ENCODE measurements at regions not wholly inside any gene's neighbourhood (a gene's known extent, or its start where the extent isn't known, plus 50 kb on each side); places are given as distances from the start of the nearest gene placed in this dataset.

DNA sequence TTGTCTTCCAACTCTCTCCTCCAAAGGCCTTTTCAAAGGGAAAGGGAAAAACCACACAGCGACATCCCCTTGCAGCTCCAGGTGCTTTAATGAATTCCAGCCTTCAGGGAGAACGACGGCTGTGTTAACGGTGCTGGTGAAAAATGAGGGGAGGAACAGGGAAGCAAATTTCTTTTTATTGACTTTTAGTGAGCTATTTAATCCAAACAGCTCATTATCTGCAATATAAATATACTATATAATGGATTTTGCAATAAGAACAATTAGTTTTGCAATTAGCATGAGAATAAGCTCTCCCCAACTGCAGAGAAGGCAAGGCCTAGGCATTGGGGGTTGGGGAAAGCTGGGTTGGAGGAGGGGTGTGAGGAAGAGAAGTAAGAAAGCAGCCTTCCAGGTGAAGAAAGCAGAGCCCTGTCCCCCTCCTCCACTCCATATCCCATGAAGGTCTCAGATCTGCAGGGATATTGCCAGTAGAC is 159.0 kb upstream of the ZC3H12A start:
- peaks cover 53% of the 10 kb centered on the region for H3K4me1 Mint-ChIP-seq
- H3K27me3 ChIP-seq (ENCODE audit: insufficient read depth): peaks cover 8% of the 10 kb centered on the region
- no peaks in the 10 kb centered on the region; the same call in 2 of the 3 replicates for H3K9me3 Mint-ChIP-seq
- H3K27me3 Mint-ChIP-seq (ENCODE audit: insufficient read depth, low read depth, poor library complexity): peaks cover 7% of the 10 kb centered on the region
- peak overlapping the region; percentile 74 for H3K27ac Mint-ChIP-seq
- H3K4me3 ChIP-seq: peak overlapping the region; percentile 41
- H3K4me1 ChIP-seq (ENCODE audit: insufficient read depth): peaks cover 35% of the 10 kb centered on the region
- peak overlapping the region; percentile 71 for H3K4me2 ChIP-seq
- no peak overlapping the region; the same call in 1 of the 2 replicates for H2AFZ ChIP-seq
- peak overlapping the region; percentile 53; the same call in 1 of the 2 replicates for H3K27ac ChIP-seq (ENCODE audit: low read depth)
- peak overlapping the region; percentile 53 for H3K4me3 Mint-ChIP-seq
- TF ChIP-seq ZNF114 (CRISPR knock-in tag; IDR thresholded peaks at IDR 0.05) (0 out of 2 replicates have a peak, but pooled peaks have one; percentile 64), CREB1 (CRISPR knock-in tag; IDR thresholded peaks at IDR 0.05; ENCODE audit: low read depth) (0 out of 2 replicates have a peak, but pooled peaks have one; percentile 22)
- TF ChIP-seq, protein P1, sequence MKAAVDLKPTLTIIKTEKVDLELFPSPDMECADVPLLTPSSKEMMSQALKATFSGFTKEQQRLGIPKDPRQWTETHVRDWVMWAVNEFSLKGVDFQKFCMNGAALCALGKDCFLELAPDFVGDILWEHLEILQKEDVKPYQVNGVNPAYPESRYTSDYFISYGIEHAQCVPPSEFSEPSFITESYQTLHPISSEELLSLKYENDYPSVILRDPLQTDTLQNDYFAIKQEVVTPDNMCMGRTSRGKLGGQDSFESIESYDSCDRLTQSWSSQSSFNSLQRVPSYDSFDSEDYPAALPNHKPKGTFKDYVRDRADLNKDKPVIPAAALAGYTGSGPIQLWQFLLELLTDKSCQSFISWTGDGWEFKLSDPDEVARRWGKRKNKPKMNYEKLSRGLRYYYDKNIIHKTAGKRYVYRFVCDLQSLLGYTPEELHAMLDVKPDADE (IDR thresholded peaks at IDR 0.05): no peak
- TF ChIP-seq, protein P2, sequence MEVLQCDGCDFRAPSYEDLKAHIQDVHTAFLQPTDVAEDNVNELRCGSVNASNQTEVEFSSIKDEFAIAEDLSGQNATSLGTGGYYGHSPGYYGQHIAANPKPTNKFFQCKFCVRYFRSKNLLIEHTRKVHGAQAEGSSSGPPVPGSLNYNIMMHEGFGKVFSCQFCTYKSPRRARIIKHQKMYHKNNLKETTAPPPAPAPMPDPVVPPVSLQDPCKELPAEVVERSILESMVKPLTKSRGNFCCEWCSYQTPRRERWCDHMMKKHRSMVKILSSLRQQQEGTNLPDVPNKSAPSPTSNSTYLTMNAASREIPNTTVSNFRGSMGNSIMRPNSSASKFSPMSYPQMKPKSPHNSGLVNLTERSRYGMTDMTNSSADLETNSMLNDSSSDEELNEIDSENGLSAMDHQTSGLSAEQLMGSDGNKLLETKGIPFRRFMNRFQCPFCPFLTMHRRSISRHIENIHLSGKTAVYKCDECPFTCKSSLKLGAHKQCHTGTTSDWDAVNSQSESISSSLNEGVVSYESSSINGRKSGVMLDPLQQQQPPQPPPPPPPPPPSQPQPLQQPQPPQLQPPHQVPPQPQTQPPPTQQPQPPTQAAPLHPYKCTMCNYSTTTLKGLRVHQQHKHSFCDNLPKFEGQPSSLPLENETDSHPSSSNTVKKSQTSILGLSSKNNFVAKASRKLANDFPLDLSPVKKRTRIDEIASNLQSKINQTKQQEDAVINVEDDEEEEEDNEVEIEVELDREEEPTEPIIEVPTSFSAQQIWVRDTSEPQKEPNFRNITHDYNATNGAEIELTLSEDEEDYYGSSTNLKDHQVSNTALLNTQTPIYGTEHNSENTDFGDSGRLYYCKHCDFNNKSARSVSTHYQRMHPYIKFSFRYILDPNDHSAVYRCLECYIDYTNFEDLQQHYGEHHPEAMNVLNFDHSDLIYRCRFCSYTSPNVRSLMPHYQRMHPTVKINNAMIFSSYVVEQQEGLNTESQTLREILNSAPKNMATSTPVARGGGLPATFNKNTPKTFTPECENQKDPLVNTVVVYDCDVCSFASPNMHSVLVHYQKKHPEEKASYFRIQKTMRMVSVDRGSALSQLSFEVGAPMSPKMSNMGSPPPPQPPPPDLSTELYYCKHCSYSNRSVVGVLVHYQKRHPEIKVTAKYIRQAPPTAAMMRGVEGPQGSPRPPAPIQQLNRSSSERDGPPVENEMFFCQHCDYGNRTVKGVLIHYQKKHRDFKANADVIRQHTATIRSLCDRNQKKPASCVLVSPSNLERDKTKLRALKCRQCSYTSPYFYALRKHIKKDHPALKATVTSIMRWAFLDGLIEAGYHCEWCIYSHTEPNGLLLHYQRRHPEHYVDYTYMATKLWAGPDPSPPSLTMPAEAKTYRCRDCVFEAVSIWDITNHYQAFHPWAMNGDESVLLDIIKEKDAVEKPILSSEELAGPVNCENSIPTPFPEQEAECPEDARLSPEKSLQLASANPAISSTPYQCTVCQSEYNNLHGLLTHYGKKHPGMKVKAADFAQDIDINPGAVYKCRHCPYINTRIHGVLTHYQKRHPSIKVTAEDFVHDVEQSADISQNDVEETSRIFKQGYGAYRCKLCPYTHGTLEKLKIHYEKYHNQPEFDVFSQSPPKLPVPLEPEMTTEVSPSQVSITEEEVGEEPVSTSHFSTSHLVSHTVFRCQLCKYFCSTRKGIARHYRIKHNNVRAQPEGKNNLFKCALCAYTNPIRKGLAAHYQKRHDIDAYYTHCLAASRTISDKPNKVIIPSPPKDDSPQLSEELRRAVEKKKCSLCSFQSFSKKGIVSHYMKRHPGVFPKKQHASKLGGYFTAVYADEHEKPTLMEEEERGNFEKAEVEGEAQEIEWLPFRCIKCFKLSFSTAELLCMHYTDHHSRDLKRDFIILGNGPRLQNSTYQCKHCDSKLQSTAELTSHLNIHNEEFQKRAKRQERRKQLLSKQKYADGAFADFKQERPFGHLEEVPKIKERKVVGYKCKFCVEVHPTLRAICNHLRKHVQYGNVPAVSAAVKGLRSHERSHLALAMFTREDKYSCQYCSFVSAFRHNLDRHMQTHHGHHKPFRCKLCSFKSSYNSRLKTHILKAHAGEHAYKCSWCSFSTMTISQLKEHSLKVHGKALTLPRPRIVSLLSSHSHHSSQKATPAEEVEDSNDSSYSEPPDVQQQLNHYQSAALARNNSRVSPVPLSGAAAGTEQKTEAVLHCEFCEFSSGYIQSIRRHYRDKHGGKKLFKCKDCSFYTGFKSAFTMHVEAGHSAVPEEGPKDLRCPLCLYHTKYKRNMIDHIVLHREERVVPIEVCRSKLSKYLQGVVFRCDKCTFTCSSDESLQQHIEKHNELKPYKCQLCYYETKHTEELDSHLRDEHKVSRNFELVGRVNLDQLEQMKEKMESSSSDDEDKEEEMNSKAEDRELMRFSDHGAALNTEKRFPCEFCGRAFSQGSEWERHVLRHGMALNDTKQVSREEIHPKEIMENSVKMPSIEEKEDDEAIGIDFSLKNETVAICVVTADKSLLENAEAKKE (CRISPR knock-in tag; IDR thresholded peaks at IDR 0.05): peak; percentile 72; the same call in 1 of the 2 replicates
- no peaks in the 10 kb centered on the region for H4K20me1 ChIP-seq (replicated peaks; ENCODE audit: insufficient read depth)
- no peaks in the 10 kb centered on the region for H3K79me2 ChIP-seq (replicated peaks; ENCODE audit: insufficient read depth)
- H3K9me2 ChIP-seq (ENCODE audit: insufficient read depth): peaks cover 10% of the 10 kb centered on the region; the same call in 1 of the 2 replicates
- DNase-seq (ENCODE audit: low spot score) (peak; percentile 73), ATAC-seq (peak; percentile 86)
- H3K36me3 Mint-ChIP-seq (ENCODE audit: low read depth): no peaks in the 10 kb centered on the region
- no peaks in the 10 kb centered on the region for H3F3A ChIP-seq (replicated peaks; ENCODE audit: low read depth)
- H3K36me3 ChIP-seq (ENCODE audit: insufficient read depth): no peaks in the 10 kb centered on the region
